ENCODE measurements at regions not wholly inside any gene's neighbourhood (a gene's known extent, or its start where the extent isn't known, plus 50 kb on each side); places are given as distances from the start of the nearest gene placed in this dataset.
"Not testable (repeated sequence)": the region's sequence is repeated elsewhere in the genome, so short reads cannot be mapped to it uniquely, and the experiment has no call there.

DNA sequence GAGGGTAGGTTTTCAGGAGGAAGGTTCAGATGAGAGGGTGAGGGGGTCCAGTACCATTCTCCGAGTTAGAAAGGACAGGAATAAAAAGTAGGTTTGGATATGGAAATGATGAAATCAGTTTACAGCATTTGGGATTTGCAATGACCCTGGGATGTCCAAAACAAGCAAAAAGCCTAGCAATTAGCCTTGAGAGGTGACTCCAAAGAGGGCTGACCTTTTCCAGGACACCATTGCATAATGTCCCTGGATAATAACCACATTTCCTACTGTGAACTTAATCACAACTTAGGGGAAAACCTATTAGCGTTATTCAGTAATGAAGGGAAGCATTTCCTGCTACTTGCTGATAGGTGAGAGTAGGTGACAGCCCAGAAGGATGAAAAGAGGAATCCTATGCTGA is 101.4 kb upstream of the ARHGAP42 start:
- no peak for DNase-seq

GRCh38 chr11:100586361-100587101 is 100.6 kb upstream of the ARHGAP42 start:
- DNase-seq, result no peak

GRCh38 chr11:100592619-100593260 is 94.3 kb upstream of the ARHGAP42 start:
- DNase-seq, result no peak

- no peak for DNase-seq
These were observed 93.8 kb upstream of the ARHGAP42 start for GRCh38 chr11:100593291-100593690.

DNA sequence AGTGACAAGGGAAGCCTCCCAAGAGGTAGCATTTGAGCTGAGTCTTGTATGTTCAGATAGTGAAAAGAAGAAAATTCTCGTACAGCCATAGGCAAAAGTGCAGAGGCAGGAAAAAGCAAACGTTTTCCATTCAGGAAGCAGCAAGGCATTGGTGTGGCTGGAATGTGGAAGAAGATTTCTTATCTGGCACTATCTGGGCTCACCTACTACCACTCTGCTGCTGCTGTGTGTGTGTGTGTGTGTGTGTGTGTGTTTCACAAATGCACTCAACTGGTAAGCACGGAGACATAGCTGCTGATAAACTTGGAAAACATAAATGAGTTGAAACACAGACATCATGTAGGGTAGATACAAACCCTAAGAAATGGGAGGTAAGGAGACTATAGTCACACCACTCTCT is 92.8 kb upstream of the ARHGAP42 start:
- no peak for DNase-seq

DNA sequence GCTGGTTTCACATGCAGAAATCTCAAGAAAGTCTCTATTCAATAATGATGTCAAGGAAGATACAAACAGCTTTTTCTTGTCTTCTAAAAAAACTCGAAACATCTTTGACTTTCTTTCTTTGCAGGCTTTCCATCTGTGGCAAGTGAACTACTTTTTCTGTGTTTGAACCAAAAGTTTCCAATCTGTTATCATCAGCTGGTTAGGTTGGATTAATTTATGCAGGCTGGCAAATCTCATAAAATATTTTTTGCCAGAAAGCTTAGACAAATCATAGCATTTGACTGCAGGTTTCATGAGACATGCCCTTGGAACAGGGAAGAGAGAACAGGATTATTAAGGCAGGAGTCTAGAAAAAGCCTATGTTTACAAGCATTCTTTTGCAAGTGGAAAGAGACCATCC is 86.1 kb upstream of the ARHGAP42 start:
- DNase-seq, result no peak

DNA sequence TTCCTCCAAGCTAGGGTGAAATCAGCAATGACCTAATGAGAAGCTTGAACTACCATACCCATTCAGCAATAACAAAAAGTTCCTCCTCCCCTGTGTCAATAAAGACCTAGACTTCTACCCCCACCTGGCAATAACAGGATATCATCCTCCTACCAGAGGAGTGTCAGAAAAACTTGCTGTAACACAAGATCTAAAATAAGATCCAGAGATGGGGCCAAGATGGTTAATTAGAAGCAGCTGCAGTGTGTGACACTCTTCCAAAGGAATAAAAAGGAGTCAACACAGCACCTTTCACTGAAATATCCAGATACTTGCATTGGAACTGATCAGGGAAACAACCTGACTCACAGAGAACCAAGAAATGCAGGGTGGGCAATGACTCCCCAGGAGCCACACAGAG is 84.4 kb upstream of the ARHGAP42 start:
- DNase-seq, result no peak

- DNase-seq, result not testable (repeated sequence)
These were observed 79.3 kb upstream of the ARHGAP42 start for GRCh38 chr11:100607761-100608160.

GRCh38 chr11:100612766-100613165 is 74.3 kb upstream of the ARHGAP42 start:
- DNase-seq, result no peak

GRCh38 chr11:100618914-100619313 is 68.2 kb upstream of the ARHGAP42 start:
- DNase-seq, result no peak

DNA sequence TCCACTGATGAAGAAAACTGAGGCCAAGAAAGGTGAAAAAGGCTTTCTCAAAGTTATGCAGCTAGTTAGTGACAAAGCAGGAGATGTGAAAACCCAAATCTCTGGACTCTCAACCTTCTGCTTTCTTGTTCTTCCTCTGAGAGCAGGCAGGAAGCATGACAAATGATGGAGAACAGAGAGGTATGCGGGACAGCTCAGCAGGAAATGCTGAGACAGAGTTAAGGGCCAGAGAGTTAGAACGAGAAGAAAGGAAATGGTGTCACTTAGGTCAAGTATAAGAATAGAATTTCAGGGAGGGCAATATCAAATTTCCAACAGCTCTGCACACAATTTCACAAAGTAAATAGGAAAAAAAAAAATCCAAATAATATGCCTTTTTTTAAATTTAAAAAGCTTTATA is 67.6 kb upstream of the ARHGAP42 start:
- DNase-seq, result no peak

GRCh38 chr11:100622404-100622803 is 64.7 kb upstream of the ARHGAP42 start:
- DNase-seq, result no peak

DNA sequence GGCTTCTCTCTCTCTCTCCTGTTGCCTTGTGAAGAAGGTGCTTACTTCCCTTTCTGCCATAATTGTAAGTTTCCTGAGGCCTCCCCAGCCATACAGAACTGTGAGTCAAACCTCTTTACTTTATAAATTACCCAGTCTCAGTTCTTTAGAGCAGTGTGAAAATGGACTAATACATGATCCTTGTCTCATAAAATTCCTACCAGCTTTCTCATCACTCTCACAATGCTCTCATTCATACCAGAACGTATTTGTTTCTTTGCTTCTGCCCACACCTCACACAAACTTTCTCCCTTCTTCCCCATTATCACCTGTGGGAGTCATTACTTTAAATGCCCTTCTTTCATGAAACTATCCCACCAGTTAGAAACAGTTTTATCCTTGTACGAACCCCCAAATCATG is 62.7 kb upstream of the ARHGAP42 start:
- DNase-seq, result no peak

- DNase-seq, result no peak
These were observed 62.0 kb upstream of the ARHGAP42 start for GRCh38 chr11:100625041-100625440.

DNA sequence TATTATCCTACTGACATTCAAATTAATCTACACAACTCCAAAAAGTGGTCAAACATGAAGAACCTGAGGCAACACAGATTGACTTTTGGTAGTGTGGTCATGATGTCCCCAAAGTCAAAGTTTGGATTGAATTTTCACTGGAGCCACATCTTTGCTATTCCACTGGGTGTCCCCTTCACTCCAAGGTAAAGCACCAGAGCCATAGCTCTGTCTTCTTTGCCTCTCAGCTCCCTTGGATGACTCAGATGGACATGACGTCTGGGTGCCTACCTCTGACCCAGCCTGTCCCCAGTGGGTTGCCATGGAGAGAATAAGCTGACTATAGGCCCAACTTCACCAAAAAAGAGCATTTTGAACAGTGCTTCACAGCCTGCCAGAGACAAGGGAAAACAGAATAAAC is 57.4 kb upstream of the ARHGAP42 start:
- DNase-seq, result no peak

DNA sequence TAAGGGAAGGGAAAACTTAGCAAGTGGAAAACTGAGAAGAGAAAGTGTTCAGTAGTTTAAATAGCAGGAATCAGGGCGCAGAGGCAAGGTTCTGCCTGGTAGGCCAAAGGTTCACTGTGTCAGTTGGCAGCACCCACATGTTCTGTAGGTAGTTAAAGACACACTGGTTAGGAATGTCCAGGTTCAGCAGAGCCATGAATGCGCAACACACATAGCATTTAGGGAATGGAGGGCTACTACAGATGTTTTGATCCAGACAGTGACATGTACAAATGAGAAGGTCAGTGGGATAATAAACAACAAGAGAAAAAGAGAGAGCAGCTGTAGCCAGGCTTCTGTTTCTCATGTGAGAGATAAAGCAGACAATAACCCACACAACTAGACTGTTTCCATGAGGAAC is 56.2 kb upstream of the ARHGAP42 start:
- no peak for DNase-seq

DNA sequence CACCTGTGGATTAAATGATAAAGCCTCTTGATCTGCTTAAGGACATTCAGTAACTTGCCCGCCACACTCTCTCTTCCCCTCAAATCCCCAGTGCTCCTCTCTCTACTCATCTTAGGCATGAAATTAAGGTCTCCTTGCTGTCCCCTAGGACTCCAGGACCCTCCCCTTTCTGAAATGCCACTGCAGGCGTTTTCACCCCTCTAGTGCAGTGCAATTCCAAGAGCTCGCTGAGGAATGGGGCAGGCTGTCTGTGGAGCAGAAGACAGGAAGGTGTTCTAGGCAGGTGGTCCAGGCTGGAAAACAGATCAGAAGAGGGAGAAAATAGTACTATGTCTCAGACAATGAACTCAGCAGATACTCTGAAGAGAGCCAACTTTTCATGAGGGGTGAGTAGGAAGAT is 55.8 kb upstream of the ARHGAP42 start:
- no peak for DNase-seq

GRCh38 chr11:100632941-100633452 is 54.1 kb upstream of the ARHGAP42 start:
- peak; percentile 51 for DNase-seq

GRCh38 chr11:100635194-100635593 is 51.9 kb upstream of the ARHGAP42 start:
- DNase-seq, result no peak

GRCh38 chr11:100636536-100636935 is 50.6 kb upstream of the ARHGAP42 start:
- no peak for DNase-seq
